DMS 273 (cell line): ENCODE measurements at regions not wholly inside any gene's neighbourhood (a gene's known extent, or its start where the extent isn't known, plus 50 kb on each side); places are given as distances from the start of the nearest gene placed in this dataset.
"Not testable (repeated sequence)": the region's sequence is repeated elsewhere in the genome, so short reads cannot be mapped to it uniquely, and the experiment has no call there.

Source experiments
- DNase-seq: peaks from one replicate; lab custom pipeline; 2025; ENCODE audit not compliant: unreplicated experiment; lab: John Stamatoyannopoulos, UW

DNA sequence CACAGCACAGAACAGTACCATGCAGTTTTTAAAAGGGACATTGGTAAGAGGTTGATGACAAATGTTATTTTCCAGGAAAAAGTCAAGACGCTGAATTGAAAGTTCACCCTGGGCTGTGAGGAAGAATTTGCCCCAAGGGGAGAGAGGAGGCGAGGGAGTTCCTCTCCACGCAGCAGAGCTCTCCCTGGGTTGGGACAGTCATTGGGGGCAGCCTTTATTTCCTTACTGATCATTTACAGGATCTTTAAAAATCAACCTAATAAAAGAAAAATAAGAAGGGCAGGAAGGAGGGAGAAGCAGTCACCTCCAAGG lies 49.9 kb upstream of the WNT7B start:
- DNase-seq = no peak

DNA sequence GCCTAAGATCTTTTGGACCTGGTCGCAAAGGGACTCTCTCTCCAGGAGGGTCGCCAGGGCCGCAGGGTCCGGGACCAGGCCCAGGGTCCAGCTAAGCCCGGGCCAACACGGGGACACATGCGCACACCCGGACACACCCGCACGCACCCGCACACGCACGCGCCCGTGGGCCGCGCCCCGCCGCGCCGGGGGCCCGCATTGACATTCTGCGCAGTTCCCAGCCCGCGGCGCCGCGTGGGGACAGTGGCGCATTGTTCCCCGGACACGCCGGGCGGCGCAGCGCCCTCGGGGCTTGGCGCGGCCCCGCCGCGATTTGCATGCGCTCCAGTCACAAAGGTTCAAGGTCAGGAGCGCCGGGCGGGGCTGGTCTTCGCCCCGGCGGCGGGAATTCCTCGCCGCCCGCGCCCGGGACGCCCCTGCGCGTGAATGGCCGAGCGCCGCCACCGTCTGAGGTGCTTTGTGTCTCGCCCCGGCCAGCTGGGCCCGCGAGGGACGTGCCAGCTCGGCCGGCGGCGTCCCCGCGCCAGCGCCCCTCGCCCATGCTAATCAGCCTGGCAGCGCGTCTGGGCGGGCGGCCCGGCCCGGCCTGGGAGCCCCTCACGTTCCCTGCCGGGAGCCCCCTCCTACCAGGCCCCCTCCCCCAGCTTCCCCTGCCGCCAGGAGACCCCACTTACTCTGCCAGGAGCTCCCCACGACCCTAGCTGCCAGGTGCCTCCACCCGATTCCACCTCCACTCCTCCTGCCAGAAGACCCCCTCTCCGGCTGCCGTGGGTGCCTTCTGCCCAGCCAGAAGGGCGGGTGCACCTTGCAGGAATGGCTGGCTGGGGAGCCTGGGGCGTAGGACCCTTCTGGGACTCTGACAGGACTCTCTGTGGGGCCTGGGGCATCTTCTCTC lies 50.5 kb upstream of the WNT7B start:
- DNase-seq = no peak

DNA sequence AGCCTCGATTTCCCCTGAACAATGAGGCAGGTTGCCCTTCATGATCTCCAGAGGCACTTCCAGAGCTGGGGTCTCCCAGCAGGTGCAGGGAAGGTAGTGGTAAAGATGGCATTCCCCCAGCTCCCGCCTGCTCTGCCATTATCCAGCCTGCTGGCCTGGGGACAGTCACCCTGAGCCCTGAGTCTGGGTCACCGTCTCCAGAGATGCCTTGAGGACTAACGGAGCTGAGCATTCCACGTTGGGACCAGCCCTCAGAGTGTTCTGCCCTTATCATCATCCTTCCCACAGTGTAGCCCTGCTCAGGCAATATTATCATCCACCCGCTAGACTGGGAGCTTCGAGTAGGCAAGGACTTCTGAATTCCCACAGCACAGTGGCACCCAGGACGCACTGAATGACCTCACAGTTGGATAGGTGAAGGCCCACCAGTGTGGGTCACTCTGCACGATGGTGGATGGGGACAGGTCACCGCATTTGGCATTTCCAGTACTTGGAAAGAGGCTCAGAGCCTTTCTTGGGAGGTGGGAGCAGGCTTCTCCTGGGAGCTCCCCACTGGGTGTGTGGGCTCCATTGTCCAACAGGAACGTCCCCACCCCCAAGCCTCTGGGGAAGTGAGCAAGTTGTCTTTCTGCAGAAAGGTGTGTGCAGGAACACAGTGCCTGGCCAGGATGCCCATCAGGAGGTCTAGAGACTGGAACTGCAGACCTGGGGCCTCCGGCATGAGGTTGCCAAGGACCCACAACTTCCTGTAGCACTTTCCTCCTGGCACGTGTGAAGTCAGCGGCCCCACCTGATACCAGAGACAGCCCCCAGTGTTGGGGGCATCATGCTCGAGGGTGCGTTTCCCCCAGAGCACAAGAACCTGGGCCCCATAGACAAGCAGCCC lies 51.4 kb upstream of the WNT7B start:
- DNase-seq = no peak

GRCh38 chr22:46029036-46029435 lies 52.1 kb upstream of the WNT7B start:
- no peak for DNase-seq

- no peak for DNase-seq
Measured at GRCh38 chr22:46029574-46030200, 52.7 kb upstream of the WNT7B start.

GRCh38 chr22:46030231-46030880 lies 53.4 kb upstream of the WNT7B start:
- DNase-seq = no peak

DNA sequence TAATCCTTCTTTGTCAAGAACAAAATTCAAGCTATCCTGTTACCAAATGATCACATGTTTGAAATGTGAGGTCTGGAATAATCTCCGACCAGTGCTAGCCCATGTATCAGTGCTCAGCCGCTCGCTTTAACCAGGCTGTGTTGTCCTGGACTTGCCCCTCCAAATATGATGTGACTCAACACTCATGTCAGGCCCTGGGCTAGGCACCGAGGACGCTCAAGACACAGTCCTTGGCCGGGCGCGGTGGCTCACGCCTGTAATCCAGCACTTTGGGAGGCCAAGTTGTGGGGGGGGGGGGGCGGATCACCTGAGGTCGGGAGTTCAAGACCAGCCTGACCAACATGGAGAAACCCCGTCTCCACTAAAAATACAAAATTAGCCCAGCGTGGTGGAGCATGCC lies 54.1 kb upstream of the WNT7B start:
- no peak for DNase-seq

GRCh38 chr22:46031557-46031956 lies 54.6 kb upstream of the WNT7B start:
- no peak for DNase-seq

DNA sequence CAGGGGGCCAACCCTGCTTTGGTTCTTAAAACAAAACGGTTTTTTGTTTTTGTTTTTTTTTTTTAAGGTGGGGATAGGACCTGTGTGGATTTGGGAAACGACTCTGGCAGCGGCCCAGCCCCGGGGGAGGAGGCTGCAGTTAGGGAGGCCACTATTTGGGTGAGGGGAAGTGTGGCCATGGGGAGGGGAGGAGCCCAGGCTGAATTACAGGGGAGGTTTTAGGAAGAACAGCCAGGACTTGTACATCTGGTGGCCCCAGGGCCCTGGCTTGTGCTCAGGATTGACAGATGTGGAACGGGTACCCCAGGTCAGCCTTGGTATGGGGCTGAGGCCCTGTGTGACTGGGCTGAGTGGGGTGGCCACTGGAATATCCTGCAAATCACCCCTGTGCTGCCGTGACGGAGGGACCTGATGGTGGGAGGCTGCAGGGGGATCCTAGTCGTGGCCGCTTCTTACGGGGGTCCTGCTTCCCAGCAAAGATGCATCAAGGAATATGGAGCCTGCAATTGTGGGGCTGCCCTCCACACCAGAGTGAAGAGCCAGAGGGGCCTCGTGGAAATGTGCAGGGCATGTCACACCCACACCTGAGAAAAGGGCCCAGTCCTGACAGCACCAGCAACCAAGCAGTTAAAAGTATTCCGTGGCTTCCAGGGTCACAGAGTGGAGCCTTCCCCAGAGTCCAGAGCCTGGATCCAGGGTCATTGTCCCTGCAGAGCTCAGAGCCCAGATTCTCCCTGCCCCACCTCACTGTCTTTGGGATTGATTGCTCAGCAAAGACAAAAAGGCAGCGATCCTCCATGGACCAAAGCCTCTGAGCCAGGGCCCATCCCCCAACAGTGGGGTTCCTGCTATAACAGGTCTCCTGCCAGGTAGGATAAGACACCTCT lies 55.2 kb upstream of the WNT7B start:
- no peak for DNase-seq

DNA sequence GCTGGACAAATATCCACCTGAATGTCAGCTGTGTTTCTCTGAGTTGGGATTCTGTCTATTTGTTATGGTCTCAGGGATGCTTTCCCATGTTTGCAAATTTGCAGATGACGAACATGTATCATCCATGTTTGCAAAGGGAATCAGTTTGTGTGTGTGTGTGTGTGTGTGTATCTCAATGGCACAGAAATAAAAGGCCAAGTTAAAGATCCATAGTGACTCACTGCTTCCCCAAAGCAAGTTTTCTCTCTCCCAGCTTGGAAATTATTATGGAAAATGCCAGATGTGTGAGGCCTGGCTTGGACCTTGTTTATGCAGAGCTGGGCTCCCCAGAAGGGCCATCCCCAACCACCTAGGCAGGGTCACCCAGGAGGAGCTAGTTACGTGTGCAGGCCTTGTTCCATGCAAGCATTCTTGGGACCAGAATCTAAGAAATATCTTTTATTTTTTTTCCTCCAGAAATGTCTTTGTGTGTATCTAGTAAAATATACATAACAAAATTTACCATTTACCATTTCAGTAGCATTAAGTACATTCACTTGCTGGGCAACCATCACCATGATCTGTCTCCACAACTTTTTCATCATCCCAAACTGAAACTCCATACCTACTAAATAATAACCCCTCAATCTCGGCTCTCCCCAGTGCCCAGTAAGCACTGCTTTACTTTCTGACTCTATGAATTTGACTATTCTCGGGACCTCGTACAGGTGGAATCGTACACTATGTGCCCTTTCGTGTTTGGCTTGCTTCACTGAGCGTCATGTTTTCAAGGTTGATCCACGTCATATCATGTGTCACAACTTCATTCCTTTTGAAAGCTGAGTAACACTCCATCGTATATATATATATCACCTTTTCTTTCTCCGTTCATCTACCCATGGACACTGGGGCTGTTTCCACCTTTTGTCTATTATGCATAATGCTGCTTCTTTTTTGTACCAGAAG lies 56.6 kb upstream of the WNT7B start:
- no peak for DNase-seq

GRCh38 chr22:46034480-46034879 lies 57.5 kb upstream of the WNT7B start:
- not testable (repeated sequence) for DNase-seq

DNA sequence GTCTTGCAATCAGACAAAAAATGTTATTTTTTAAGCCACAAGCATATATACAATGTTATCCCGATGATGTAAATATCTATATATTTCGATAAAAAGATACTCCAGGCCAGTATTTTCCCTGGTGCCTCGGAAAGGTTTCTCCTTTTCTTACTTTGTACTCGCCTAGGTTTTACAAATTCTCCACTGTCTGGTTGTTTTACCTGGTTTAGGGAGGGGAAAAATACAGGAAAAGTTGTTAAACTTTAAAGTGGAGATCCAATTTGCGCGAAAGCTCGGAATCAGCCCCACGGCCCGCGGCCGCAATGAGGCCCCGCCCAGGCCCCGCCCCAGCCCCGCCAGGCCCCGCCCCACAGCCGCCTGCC lies 58.4 kb upstream of the WNT7B start:
- no peak for DNase-seq

DNA sequence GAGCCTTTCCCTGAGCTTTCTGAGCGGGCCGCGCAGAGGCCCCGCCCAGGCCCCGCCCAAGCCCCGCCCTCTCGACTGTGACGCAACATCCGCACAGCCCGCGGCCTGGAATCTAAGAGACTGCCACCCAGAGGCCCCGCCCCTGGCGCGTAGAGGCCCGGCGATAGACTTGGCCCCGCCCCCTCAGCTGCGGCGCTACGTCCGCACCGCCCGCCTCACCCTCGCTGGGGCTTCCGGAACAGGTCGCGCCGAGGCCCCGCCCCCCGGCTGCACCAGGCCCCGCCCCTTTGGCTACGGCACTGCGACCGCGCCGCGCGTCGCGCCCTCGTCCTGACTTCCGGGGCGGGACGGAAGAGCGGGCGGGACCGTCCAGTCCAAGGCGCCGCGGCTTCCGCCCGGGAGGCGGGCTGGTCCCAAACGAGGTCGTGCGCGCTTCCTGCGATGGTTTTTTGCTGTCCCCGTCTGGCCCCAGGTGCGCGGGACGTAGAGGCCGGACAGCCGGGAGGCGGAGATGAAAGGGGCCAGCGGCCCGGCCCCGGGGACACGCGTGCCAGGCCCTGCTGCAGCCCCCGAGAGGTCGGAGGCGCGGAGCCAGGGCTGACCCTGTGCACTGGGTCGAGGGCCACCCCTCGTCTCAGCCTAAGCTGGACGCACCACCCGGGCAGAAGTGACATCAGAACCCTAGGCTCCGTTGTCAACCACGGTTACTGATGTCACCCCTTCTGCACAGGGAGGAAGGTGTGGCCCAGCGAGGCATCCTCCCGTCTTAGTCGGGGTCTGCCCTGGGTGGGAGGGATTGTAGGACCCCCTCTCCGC lies 59.0 kb upstream of the WNT7B start:
- DNase-seq = peak; percentile 99

DNA sequence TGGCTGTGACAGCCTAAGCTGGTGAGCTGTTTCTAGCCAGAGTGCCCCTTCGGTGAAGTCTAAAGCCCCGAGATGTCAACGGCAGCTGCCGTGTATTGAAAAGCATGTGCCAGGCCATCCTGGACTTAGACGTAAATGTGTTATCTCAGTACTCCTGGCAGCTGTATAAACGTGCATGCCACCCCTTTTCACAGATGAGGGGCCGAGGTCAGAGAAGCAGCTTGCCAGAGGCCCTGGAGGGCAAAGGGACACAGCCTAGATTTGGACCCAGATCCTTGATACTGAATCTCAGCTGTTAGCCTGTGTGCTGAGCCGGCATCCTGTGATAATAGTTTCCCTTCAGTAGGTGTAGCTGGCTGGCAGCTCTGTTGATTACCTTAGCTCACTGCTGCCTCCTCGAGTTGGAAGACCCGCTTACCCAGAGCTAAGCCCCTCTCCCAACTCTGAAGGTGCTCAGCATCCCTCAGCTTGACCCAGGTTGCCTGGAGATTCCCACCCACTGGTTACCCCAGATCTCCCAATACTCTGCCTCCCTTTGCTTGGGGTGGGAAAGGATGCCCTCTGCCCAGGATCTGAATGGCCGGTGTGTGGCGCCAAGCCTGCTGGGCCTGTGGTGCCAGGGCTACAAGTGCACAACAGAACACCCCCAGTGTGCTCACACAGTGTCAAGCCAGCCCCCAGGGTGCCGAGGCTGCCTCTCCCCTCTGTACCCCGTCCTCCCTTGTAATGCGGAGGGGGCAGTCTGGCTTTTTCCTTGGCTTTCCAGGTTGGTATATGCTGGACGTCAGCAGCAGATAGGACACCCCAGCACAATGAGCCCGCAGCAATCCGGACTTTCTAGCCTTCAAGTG lies 59.8 kb upstream of the WNT7B start:
- DNase-seq = peak; percentile 80

DNA sequence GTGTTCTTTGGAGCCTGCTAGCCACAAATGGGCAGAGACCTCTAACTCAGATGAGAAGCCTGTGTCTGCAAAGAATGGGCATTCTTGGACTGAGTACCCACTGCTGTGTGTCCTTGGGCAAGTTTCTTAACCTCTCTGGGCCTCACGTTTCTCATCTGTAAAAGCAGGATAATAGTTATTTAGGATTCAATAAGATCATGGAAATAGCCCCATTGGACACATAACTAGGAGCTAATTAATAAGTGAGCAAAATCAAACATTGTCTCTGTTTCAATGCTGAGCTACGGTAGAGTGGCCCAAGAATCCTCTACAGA lies 61.2 kb upstream of the WNT7B start:
- DNase-seq = no peak

DNA sequence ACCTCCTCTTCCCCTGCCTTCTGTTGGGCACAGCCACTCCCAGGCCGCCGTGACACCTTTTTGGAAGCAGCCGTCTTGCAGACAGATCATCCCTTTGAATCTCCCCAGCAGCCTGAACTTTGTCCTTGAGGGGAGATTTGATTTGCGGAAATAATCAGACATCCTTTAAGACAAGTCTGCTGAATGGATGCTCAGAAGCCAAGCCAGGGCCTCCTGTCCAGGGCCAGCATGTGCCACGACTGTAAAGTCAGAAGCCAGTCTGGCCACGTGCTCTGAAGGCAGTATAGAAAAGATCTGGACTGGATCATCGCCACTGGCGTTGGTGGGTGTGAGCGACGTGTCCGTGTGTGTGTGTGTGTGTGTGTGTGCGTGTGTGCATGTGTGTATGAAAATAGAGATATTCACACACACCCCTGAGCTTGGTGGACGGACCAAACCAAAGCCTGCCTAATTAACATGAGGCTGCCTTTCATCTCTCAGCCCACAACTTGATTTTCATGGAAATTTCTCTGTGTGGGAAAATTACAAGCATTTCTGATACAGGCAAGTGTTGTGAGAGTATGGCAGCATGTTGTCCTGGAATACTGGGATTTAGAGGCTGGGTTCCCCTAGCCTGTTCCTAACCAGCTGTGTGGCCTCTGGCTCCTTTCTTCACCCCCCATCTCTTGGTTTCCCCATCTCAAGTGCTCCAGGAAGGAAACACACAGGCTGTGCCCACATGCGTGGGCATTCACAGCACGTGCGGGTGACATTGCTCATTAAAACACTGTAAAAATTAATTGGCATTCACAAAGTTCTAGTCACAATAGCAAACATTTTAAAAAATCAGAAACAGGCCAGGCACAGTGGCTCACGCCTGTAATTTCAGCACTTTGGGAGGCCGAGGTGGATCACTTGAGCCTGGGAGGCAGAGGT lies 61.8 kb upstream of the WNT7B start:
- no peak for DNase-seq

DNA sequence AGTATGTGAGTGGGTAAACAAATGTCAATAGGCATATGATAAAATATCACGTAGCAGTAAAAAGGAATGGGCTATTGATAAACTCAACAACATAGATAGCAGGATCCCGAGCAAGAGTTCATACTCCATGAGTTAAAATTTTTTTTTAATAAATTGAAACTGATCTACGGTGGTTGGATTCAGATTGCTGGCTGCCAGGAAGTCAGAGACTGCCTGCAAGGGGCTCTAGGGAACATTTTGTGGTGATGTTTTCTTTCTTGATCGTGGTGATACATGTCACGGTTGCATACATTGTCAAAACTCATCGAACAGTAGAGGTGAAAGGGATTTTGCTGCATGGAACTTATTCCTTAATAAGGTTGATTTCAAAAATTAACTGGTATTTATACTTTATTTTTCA lies 62.6 kb upstream of the WNT7B start:
- no peak for DNase-seq
